GM12892 (cell line): ENCODE measurements at regions not wholly inside any gene's neighbourhood (a gene's known extent, or its start where the extent isn't known, plus 50 kb on each side); places are given as distances from the start of the nearest gene placed in this dataset.

Source experiments
- POLR2A ChIP-seq: IDR thresholded peaks from 2 replicates; pipeline ENCODE4 v1.6.1; 2011; ENCODE audit warnings: low read depth, low read length, control low read depth
- POLR2AphosphoS5 ChIP-seq: IDR thresholded peaks from 2 replicates; pipeline ENCODE4 v1.6.1; 2011; ENCODE audit warnings: low read depth, low read length, control low read depth
- TAF1 ChIP-seq: IDR thresholded peaks from 2 replicates; pipeline ENCODE4 v1.6.1; 2011; ENCODE audit warnings: low read depth, mild to moderate bottlenecking, control low read depth, low read length, borderline replicate concordance

GRCh38 chr6:165774903-165775601 lies 112.0 kb upstream of the PDE10A start:
- TF ChIP-seq POLR2AphosphoS5 (no peak), POLR2A (no peak), TAF1 (no peak)
